HL-60 (cell line): ENCODE measurements at regions not wholly inside any gene's neighbourhood (a gene's known extent, or its start where the extent isn't known, plus 50 kb on each side); places are given as distances from the start of the nearest gene placed in this dataset.

Source experiments
- DNase-seq, 2 experiments: peaks; one replicate each; pipeline ENCODE4 v3.0.0-alpha.2; 2010 to 2020; ENCODE audit warnings: low read depth in 1 of 2, low spot score in 1 of 2
- H3K27ac ChIP-seq: fragments of 250-450 bp; sonication (Bioruptor Pico); replicated peaks from 2 replicates; pipeline ENCODE4 v1.5.1; 2020; ENCODE audit warnings: mild to moderate bottlenecking, moderate library complexity
- H3K27me3 ChIP-seq: fragments of 250-450 bp; sonication (Bioruptor Pico); 2 replicates; pipeline ENCODE4 v1.5.1; 2021; ENCODE audit warnings: mild to moderate bottlenecking, moderate library complexity; ENCODE audit not compliant: insufficient read depth, poor library complexity, severe bottlenecking
- H3K4me3 ChIP-seq: replicated peaks from 2 replicates; pipeline ENCODE4 v1.5.1; 2011; ENCODE audit warnings: mild to moderate bottlenecking, control low read depth, low read length; ENCODE audit not compliant: insufficient read depth
- GABPA ChIP-seq: IDR thresholded peaks from 2 replicates; pipeline ENCODE4 v1.6.1; 2012; ENCODE audit warnings: low read depth
- POLR2AphosphoS5 ChIP-seq: IDR thresholded peaks from 2 replicates; pipeline ENCODE4 v1.6.1; 2012; ENCODE audit warnings: low read depth
- SPI1 ChIP-seq: IDR thresholded peaks from 2 replicates; pipeline ENCODE4 v1.6.1; 2012; ENCODE audit warnings: low read depth, mild to moderate bottlenecking, borderline replicate concordance
- TF ChIP-seq, protein P1 (sequence below): IDR thresholded peaks from 2 replicates; pipeline ENCODE4 v1.6.1; 2012; ENCODE audit warnings: low read depth; ENCODE audit not compliant: insufficient replicate concordance
- TF ChIP-seq, protein P2 (sequence below): IDR thresholded peaks from one replicate; pipeline ENCODE4 v1.5.1; 2011; ENCODE audit warnings: low read length, control low read depth, inconsistent platforms; ENCODE audit not compliant: insufficient read depth

DNA sequence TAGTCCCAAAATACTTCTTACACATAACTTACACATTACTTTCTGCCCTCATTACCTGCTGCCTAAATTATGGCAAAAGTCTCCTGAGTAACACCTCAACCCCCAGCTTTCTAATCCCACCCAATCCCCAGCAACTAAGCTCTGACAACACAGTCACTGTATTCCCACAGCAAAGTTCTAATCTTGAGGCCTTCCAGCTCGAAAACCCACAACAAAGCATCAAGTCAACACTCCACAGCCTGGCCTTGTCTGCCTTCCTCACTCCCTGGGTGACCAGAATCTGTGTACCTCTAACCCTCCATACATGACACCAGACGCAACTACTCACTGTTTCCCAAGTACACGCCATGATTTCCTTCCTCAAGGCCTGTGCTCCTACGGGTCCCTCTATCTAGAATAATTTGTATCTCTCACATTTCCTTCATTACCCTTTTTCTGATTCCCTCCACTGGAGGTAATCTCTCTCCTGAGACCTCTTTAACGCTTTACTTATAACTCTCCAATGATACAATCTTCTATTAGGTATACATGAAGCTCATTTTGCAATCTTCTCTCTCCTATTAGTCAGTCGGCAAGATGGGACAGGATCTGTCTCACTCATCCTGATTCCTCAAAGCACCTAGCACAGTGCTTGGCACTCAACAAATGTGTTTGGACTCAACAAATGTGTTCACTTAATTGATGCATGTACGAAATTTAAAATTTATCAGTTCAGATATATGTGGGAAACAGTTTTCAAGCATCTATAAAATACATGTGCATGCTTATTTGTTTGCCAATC is 87.6 kb upstream of the DOCK9 start:
- peaks cover 66% of the 10 kb centered on the region for H3K27me3 ChIP-seq
- H3K27ac ChIP-seq: no peak overlapping the region
- TF ChIP-seq, protein P1, sequence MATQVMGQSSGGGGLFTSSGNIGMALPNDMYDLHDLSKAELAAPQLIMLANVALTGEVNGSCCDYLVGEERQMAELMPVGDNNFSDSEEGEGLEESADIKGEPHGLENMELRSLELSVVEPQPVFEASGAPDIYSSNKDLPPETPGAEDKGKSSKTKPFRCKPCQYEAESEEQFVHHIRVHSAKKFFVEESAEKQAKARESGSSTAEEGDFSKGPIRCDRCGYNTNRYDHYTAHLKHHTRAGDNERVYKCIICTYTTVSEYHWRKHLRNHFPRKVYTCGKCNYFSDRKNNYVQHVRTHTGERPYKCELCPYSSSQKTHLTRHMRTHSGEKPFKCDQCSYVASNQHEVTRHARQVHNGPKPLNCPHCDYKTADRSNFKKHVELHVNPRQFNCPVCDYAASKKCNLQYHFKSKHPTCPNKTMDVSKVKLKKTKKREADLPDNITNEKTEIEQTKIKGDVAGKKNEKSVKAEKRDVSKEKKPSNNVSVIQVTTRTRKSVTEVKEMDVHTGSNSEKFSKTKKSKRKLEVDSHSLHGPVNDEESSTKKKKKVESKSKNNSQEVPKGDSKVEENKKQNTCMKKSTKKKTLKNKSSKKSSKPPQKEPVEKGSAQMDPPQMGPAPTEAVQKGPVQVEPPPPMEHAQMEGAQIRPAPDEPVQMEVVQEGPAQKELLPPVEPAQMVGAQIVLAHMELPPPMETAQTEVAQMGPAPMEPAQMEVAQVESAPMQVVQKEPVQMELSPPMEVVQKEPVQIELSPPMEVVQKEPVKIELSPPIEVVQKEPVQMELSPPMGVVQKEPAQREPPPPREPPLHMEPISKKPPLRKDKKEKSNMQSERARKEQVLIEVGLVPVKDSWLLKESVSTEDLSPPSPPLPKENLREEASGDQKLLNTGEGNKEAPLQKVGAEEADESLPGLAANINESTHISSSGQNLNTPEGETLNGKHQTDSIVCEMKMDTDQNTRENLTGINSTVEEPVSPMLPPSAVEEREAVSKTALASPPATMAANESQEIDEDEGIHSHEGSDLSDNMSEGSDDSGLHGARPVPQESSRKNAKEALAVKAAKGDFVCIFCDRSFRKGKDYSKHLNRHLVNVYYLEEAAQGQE: no peak
- TF ChIP-seq, protein P2, sequence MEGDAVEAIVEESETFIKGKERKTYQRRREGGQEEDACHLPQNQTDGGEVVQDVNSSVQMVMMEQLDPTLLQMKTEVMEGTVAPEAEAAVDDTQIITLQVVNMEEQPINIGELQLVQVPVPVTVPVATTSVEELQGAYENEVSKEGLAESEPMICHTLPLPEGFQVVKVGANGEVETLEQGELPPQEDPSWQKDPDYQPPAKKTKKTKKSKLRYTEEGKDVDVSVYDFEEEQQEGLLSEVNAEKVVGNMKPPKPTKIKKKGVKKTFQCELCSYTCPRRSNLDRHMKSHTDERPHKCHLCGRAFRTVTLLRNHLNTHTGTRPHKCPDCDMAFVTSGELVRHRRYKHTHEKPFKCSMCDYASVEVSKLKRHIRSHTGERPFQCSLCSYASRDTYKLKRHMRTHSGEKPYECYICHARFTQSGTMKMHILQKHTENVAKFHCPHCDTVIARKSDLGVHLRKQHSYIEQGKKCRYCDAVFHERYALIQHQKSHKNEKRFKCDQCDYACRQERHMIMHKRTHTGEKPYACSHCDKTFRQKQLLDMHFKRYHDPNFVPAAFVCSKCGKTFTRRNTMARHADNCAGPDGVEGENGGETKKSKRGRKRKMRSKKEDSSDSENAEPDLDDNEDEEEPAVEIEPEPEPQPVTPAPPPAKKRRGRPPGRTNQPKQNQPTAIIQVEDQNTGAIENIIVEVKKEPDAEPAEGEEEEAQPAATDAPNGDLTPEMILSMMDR: no peak
- no peak for TF ChIP-seq POLR2AphosphoS5
- TF ChIP-seq SPI1: no peak
- TF ChIP-seq GABPA: no peak
- no peak for DNase-seq
- H3K4me3 ChIP-seq: no peak overlapping the region

GRCh38 chr13:99066219-99066618 is 88.4 kb upstream of the DOCK9 start:
- TF ChIP-seq SPI1: no peak
- TF ChIP-seq GABPA: no peak
- TF ChIP-seq, protein P1: no peak
- TF ChIP-seq, protein P2: no peak
- no peak for TF ChIP-seq POLR2AphosphoS5
- Histone ChIP-seq H3K27ac (no peak overlapping the region), H3K27me3 (peaks cover 63% of the 10 kb centered on the region), H3K4me3 (no peak overlapping the region)
- no peak for DNase-seq

DNA sequence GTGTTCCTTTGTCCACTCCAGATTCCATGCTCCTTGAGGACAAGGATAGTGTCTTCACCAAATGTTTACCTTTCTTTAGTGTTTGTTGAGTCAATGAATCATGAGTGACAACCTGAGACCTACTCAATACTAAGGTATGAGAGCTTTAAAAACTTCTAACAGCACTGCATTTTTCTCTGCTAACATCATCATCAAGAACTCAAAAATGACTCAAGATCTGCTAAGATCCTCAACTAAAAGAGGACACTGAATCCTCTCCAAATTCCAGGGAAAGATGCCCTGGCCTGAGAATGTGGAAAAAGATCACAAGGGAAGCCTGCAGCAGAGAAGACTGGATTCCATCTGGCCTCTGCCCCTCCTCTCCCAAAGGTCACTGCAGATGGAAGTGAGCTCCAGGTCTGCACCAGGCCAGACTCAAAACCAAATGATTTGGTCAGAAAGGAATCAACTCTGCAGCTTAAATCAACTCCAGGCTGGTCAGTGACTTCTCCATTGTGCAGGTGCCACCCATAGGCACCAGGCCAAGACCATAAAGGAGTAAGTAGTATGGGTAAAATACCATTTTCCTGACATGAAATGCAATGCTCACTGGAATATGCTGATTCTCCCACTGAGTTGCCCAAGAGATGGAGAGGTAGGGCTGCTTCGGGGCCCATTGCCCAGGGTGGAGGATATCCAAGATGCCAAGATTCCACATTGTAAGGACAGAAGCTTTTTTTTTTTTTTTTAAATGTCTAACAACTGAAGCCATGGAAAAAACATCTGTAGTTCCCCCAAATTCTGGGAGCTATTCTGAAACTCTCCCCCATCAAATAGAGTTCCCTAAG is 89.5 kb upstream of the DOCK9 start:
- Histone ChIP-seq H3K4me3 (no peak overlapping the region), H3K27me3 (peaks cover 54% of the 10 kb centered on the region), H3K27ac (no peak overlapping the region)
- TF ChIP-seq, protein P1: no peak
- TF ChIP-seq POLR2AphosphoS5 (no peak), SPI1 (no peak), GABPA (no peak)
- TF ChIP-seq, protein P2: no peak
- no peak for DNase-seq
